ENCODE measurements at regions not wholly inside any gene's neighbourhood (a gene's known extent, or its start where the extent isn't known, plus 50 kb on each side); places are given as distances from the start of the nearest gene placed in this dataset.

DNA sequence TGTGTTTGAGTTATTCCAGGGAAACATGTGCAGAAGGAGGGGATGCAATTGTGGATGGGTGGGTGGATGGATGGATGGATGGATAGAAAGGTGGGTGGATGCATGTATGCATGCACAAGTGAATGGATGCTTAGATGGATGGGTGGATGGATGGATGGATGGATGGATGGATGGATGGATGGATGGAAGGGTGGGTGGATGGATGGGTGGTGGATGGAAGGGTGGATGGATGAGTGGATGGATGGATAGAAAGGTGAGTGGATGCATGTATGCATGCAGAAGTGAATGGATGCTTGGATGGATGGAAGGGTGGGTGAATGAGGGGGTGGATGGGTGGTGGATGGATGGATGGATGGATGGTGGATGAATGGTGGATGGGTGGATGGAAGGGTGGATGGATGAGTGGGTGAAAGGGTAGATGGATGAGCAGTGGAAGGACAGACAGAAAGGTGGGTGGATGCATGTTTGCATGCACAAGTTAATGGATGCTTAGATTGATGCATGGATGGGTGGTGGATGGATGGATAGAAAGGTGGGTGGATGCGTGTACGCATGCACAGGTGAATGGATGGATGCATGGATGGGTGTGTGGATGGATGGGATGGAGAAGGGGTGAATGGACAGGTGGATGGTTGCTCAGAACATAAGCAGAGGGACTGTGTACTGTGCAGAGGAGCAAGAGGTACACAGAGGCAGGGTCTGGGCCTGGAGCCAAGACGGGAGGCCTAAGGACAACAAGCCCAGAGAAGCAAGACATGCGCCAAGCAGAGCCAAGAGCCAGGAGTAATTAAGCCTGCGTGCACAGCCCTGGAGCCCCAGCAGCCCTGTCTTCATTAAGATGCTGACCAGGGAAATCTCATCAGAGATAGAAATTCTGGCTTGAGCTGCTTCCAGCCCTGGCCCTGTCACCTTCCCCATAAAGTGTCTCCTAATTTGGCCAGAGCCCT lies 84.6 kb upstream of the PPP1R26 start:
- peaks cover 18 to 54% (median 23%) of the 10 kb centered on the region in 3 donors for H3K27me3 ChIP-seq (ENCODE audit: control insufficient read depth in 3 of 3, insufficient read depth in 3 of 3, low read length in 3 of 3)
- no peaks in the 10 kb centered on the region for H3K36me3 ChIP-seq (ENCODE audit: control insufficient read depth in 3 of 3, insufficient read depth in 3 of 3, low read length in 3 of 3)
- H3K4me3 ChIP-seq (ENCODE audit: low read length in 3 of 3) = no peak overlapping the region
- H3K9me3 ChIP-seq (ENCODE audit: control insufficient read depth in 3 of 3, low read length in 3 of 3) = peaks cover 0 to 9% (median 7%) of the 10 kb centered on the region in 3 donors
- H3K9ac ChIP-seq (ENCODE audit: low read depth in 1 of 3, low read length in 3 of 3) = no peak overlapping the region
- H3K4me1 ChIP-seq (ENCODE audit: control insufficient read depth in 3 of 3, insufficient read depth in 3 of 3, low read length in 3 of 3) = no peaks in the 10 kb centered on the region
- no peak overlapping the region for H3K27ac ChIP-seq (ENCODE audit: low read depth, low read length)

DNA sequence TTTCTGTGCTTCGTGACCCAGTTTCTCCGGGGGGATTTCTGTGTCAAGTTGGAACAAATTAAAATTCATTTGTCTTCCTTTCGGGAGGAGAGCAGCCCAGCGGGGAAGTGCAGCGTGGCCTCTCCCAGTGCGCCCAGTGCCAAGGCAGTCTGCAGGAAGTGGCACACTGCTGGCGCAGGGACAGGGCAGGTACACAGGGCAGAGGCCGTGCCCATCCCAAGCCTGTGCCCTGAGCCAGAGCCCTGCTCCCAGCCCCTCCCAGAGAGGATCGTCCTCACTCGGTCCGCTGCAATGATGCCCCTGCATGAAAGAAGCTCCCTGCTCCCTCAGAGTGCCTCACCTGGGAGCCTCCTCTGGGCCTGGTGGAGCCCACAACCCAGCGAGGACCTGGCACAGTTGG lies 82.4 kb upstream of the PPP1R26 start:
- H3K9ac ChIP-seq (ENCODE audit: low read depth in 1 of 3, low read length in 3 of 3) = no peak overlapping the region
- no peak overlapping the region for H3K4me3 ChIP-seq (ENCODE audit: low read length in 3 of 3)
- peaks cover 23 to 50% (median 28%) of the 10 kb centered on the region in 3 donors for H3K27me3 ChIP-seq (ENCODE audit: control insufficient read depth in 3 of 3, insufficient read depth in 3 of 3, low read length in 3 of 3)
- H3K27ac ChIP-seq (ENCODE audit: low read depth, low read length) = no peak overlapping the region
- no peaks in the 10 kb centered on the region for H3K36me3 ChIP-seq (ENCODE audit: control insufficient read depth in 3 of 3, insufficient read depth in 3 of 3, low read length in 3 of 3)
- H3K9me3 ChIP-seq (ENCODE audit: control insufficient read depth in 3 of 3, low read length in 3 of 3) = peaks cover 0 to 9% (median 7%) of the 10 kb centered on the region in 3 donors
- no peaks in the 10 kb centered on the region for H3K4me1 ChIP-seq (ENCODE audit: control insufficient read depth in 3 of 3, insufficient read depth in 3 of 3, low read length in 3 of 3)

DNA sequence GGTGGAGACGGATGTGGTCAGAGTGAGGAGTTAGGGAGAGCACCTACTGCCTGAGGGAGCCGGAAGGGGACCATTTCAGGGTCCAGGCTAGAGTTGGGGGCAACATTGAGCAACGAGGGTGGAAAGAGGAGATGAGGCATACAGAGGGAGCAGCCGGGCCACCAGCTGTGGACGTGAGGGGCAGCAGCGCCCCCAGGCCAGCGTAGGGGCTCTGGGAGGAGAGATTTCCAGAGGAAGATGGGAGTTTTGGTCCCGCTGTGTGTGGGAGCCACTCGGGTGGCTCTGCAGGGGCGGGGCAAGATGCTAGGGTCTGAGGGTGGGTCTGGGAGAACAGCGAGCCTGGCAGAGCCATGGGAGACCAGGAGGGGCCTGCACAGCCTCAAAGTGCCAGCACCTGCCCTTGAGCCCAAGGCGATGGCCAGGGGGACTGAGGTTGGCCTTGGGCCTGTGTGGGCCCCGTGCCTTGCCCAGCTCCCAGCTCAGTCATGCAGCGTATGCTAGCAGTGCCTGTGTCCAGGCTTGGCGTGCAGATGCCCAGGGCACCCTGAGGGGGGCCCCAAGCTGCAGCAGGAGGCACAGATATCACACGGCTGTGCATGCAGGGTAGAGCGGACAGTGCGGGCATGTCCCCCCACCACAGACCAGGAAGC lies 80.5 kb upstream of the PPP1R26 start:
- Histone ChIP-seq H3K27me3 (ENCODE audit: control insufficient read depth in 3 of 3, insufficient read depth in 3 of 3, low read length in 3 of 3) (peaks cover 24 to 50% (median 28%) of the 10 kb centered on the region in 3 donors), H3K36me3 (ENCODE audit: control insufficient read depth in 3 of 3, insufficient read depth in 3 of 3, low read length in 3 of 3) (no peaks in the 10 kb centered on the region), H3K27ac (ENCODE audit: low read depth, low read length) (no peak overlapping the region), H3K9ac (ENCODE audit: low read depth in 1 of 3, low read length in 3 of 3) (no peak overlapping the region), H3K4me1 (ENCODE audit: control insufficient read depth in 3 of 3, insufficient read depth in 3 of 3, low read length in 3 of 3) (no peaks in the 10 kb centered on the region), H3K9me3 (ENCODE audit: control insufficient read depth in 3 of 3, low read length in 3 of 3) (peaks cover 0 to 9% (median 7%) of the 10 kb centered on the region in 3 donors), H3K4me3 (ENCODE audit: low read length in 3 of 3) (no peak overlapping the region)

DNA sequence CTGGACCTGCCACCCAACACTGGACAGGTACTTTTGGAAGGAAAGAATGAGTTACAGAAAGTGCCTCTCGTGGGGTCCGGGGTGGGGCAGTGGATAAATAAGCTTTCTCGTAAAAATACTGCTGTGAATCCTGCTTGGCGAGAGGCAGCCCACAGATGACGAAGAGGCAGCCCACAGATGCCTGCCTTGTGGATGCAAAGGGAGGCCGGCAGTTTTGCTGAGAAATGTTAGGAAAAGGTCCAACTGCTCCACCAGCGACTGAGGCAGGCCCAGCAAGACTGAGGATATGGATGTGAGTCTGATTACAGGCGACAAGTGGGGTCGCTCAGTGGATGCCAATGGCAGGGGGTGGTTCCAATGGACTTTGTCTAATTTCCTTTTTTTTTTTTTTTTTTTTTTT lies 79.1 kb upstream of the PPP1R26 start:
- H3K36me3 ChIP-seq (ENCODE audit: control insufficient read depth in 3 of 3, insufficient read depth in 3 of 3, low read length in 3 of 3) = no peaks in the 10 kb centered on the region
- no peak overlapping the region for H3K9ac ChIP-seq (ENCODE audit: low read depth in 1 of 3, low read length in 3 of 3)
- H3K4me1 ChIP-seq (ENCODE audit: control insufficient read depth in 3 of 3, insufficient read depth in 3 of 3, low read length in 3 of 3) = no peaks in the 10 kb centered on the region
- peaks cover 0 to 9% (median 7%) of the 10 kb centered on the region in 3 donors for H3K9me3 ChIP-seq (ENCODE audit: control insufficient read depth in 3 of 3, low read length in 3 of 3)
- H3K27me3 ChIP-seq (ENCODE audit: control insufficient read depth in 3 of 3, insufficient read depth in 3 of 3, low read length in 3 of 3) = peaks cover 14 to 47% (median 37%) of the 10 kb centered on the region in 3 donors
- no peak overlapping the region for H3K4me3 ChIP-seq (ENCODE audit: low read length in 3 of 3)
- H3K27ac ChIP-seq (ENCODE audit: low read depth, low read length) = no peak overlapping the region

DNA sequence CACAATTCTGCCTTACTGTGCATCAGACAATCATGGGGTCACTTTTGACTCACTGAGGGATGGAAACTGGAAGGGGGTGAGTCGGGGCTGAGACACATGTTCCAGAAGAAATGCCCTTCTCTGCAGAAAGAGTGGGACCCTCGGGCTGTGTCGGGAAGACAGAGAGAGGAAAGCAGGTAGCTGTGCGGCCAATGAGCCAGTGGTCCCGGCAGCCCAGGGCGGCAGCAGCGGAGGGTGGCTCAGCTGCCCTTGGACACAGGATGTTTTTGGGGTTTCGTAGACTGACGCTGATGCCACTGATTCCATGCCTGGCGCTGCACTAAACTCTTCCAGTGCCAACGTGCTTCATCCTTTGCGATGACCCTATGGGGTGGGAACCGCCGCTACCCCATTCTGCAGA lies 78.4 kb upstream of the PPP1R26 start:
- no peak overlapping the region for H3K9ac ChIP-seq (ENCODE audit: low read depth in 1 of 3, low read length in 3 of 3)
- H3K27me3 ChIP-seq (ENCODE audit: control insufficient read depth in 3 of 3, insufficient read depth in 3 of 3, low read length in 3 of 3) = peaks cover 14 to 53% (median 37%) of the 10 kb centered on the region in 3 donors
- H3K27ac ChIP-seq (ENCODE audit: low read depth, low read length) = no peak overlapping the region
- peaks cover 0 to 9% (median 4%) of the 10 kb centered on the region in 3 donors for H3K9me3 ChIP-seq (ENCODE audit: control insufficient read depth in 3 of 3, low read length in 3 of 3)
- H3K4me1 ChIP-seq (ENCODE audit: control insufficient read depth in 3 of 3, insufficient read depth in 3 of 3, low read length in 3 of 3) = no peaks in the 10 kb centered on the region
- H3K4me3 ChIP-seq (ENCODE audit: low read length in 3 of 3) = no peak overlapping the region
- no peaks in the 10 kb centered on the region for H3K36me3 ChIP-seq (ENCODE audit: control insufficient read depth in 3 of 3, insufficient read depth in 3 of 3, low read length in 3 of 3)

DNA sequence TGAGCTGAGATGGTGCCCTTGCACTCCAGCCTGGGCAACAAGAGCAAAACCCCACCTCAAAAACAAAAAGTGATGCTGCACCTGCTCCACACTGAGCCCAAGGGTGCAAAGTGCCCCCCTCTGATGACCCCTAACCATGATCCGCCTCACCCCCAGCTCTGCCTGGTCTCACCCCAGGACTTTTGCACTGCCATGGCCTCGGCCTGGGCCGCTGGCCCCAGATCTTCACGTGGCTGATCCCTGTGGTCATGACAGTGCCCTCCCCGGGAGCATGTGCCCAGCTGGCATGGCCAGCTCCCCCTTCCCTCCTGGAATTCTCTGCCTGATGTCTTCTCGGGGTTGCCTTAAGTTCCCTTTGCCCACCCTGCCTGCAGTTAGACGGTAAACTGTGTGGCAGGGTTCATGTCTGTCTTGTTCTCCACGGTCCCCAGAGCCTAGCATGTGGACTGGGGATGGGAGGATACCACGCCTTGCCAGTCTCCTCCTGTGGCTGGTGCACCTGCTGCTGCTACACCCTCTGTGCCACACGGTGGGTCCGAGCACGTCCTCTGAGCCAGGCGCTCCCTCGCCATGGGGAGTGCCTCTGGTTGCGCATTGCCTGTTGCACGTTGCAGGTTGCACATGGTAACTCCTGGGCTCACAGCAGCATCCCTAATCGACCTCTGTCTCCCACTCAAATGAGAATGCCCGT lies 77.4 kb upstream of the PPP1R26 start:
- peaks cover 14 to 55% (median 37%) of the 10 kb centered on the region in 3 donors for H3K27me3 ChIP-seq (ENCODE audit: control insufficient read depth in 3 of 3, insufficient read depth in 3 of 3, low read length in 3 of 3)

DNA sequence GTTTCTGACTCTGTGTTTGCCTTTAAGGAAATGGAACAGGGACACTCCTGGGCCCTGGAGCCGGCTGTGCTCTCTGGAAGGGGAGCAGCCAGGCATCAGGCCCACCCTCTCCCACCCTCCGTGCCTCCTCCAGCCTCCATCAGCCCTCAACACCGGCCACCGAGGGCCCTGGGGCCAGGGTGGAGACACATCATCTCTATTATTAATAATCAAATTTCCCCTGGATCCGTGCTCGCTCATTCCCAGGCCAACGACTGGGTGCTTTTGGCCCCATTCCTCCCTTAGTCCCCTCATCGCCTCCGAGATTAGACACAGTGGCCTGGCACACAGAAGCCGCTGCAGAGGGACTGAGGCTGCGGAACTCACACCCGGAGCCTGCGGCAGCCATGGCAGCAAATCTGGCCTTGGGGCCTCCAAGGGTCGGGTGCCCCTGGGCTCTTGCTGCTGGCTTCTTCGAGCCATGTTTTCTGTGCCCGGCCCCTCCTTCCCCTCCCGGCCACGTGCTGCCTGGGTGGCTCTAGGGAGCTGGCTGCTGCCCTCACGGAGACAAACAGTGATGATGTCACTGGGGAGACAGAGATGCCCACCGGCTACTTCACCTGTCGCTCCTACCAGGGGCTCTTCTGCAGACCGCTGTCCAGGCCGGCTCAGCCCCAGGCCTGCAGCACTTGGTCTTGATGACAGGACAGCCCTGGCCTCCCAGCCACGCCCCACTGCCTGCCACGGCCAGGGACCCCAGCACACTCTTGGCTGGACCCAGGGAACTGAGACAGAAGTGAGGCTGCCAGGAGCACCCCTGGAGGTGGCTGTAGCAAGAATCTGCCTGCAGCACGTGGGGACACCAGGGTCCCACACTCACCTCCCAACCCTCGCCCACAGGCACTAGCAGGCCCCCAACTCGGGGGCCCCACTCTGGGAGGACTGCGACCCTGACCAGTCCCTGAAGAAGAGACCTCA lies 76.6 kb upstream of the PPP1R26 start:
- no peaks in the 10 kb centered on the region for H3K36me3 ChIP-seq (ENCODE audit: control insufficient read depth in 3 of 3, insufficient read depth in 3 of 3, low read length in 3 of 3)
- no peak overlapping the region for H3K4me3 ChIP-seq (ENCODE audit: low read length in 3 of 3)
- H3K4me1 ChIP-seq (ENCODE audit: control insufficient read depth in 3 of 3, insufficient read depth in 3 of 3, low read length in 3 of 3) = no peaks in the 10 kb centered on the region
- H3K27me3 ChIP-seq (ENCODE audit: control insufficient read depth in 3 of 3, insufficient read depth in 3 of 3, low read length in 3 of 3) = peaks cover 17 to 60% (median 37%) of the 10 kb centered on the region in 3 donors
- H3K27ac ChIP-seq (ENCODE audit: low read depth, low read length) = no peak overlapping the region
- H3K9me3 ChIP-seq (ENCODE audit: control insufficient read depth in 3 of 3, low read length in 3 of 3) = peaks cover 0 to 4% (median 0%) of the 10 kb centered on the region in 3 donors
- no peak overlapping the region for H3K9ac ChIP-seq (ENCODE audit: low read depth in 1 of 3, low read length in 3 of 3)

More for the DNA sequence above, 77.4 kb upstream of the PPP1R26 start:
- Histone ChIP-seq H3K9ac (ENCODE audit: low read depth in 1 of 3, low read length in 3 of 3) (no peak overlapping the region), H3K4me1 (ENCODE audit: control insufficient read depth in 3 of 3, insufficient read depth in 3 of 3, low read length in 3 of 3) (no peaks in the 10 kb centered on the region), H3K4me3 (ENCODE audit: low read length in 3 of 3) (no peak overlapping the region), H3K9me3 (ENCODE audit: control insufficient read depth in 3 of 3, low read length in 3 of 3) (peaks cover 0 to 4% (median under 1%) of the 10 kb centered on the region in 3 donors), H3K36me3 (ENCODE audit: control insufficient read depth in 3 of 3, insufficient read depth in 3 of 3, low read length in 3 of 3) (no peaks in the 10 kb centered on the region), H3K27ac (ENCODE audit: low read depth, low read length) (no peak overlapping the region)

DNA sequence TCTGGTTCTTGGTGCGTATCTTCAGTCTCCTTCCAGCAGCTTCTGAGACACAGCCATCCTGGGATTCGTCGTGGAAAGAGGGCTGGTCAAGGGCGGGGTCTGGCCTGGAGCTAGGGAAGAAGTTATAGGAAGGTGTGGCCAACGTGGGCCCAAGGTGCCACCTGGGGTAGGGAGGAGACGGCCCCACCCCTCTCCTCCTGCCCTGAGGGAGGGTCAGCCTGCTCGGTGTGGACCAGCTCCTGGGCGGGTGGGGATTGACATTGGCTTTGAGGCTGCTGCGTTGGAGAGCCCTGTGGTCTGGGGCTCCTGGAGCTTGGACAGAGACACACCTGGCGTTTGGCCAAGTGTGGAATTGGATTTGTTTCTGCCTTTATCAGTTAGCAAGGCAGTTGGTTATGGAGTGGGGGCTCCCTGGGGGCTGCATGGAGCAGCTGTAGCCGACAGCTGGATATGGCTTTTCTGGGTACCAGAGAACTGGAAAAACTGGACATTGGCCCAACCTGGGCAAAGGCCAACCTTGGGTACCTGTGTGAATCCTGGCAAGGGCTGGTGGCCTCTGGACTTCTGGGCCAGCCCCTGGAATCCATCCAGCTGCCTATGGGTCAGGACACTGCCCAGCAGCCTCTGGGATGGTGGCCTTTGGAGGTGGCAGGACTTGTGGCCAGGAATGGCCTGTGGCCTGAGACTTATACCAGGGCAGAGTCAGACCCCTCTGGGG lies 75.7 kb upstream of the PPP1R26 start:
- H3K9ac ChIP-seq (ENCODE audit: low read depth in 1 of 3, low read length in 3 of 3) = no peak overlapping the region
- no peaks in the 10 kb centered on the region for H3K36me3 ChIP-seq (ENCODE audit: control insufficient read depth in 3 of 3, insufficient read depth in 3 of 3, low read length in 3 of 3)
- no peak overlapping the region for H3K27ac ChIP-seq (ENCODE audit: low read depth, low read length)
- no peaks in the 10 kb centered on the region for H3K4me1 ChIP-seq (ENCODE audit: control insufficient read depth in 3 of 3, insufficient read depth in 3 of 3, low read length in 3 of 3)
- no peak overlapping the region for H3K4me3 ChIP-seq (ENCODE audit: low read length in 3 of 3)
- H3K27me3 ChIP-seq (ENCODE audit: control insufficient read depth in 3 of 3, insufficient read depth in 3 of 3, low read length in 3 of 3) = peaks cover 17 to 59% (median 46%) of the 10 kb centered on the region in 3 donors
- peaks cover 0 to 4% (median 0%) of the 10 kb centered on the region in 3 donors for H3K9me3 ChIP-seq (ENCODE audit: control insufficient read depth in 3 of 3, low read length in 3 of 3)
